HG03025 (cell line): ENCODE measurements at regions not wholly inside any gene's neighbourhood (a gene's known extent, or its start where the extent isn't known, plus 50 kb on each side); places are given as distances from the start of the nearest gene placed in this dataset.
"Not testable (repeated sequence)": the region's sequence is repeated elsewhere in the genome, so short reads cannot be mapped to it uniquely, and the experiment has no call there.

Experiments used
- ATAC-seq: cut with Tn5 transposase; IDR thresholded peaks from one replicate; pipeline ENCODE4 v1.9.1; 2021; ENCODE audit warnings: mild to moderate bottlenecking, moderate library complexity; ENCODE audit not compliant: unreplicated experiment, low FRiP score

GRCh38 chr9:91017245-91017644 lies 215.6 kb downstream of the SYK start:
- no peak for ATAC-seq

- not testable (repeated sequence) for ATAC-seq
These were observed 218.3 kb downstream of the SYK start for GRCh38 chr9:91019871-91020270.

GRCh38 chr9:91021656-91022055 lies 220.0 kb downstream of the SYK start:
- ATAC-seq: not testable (repeated sequence)

GRCh38 chr9:91023741-91024140 lies 222.1 kb downstream of the SYK start:
- no peak for ATAC-seq

DNA sequence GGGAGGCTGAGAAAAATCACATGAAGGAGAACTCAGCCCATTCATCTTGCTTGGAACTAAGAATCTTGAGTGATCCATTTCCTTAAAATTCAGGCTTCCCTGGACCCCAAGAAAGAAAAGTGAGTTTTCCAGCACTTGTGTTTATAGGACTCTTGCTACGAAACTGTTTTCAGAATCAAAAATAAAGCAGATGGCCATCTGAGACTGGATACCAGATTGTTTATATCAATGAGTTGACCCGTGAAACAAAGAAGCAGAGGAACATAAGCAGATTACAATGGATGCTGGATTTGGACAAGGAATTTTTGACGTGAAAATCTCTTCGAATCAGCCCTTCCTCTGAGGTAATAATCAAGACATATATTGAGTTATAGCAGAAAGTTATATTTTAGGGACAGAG lies 223.2 kb downstream of the SYK start:
- ATAC-seq: no peak

DNA sequence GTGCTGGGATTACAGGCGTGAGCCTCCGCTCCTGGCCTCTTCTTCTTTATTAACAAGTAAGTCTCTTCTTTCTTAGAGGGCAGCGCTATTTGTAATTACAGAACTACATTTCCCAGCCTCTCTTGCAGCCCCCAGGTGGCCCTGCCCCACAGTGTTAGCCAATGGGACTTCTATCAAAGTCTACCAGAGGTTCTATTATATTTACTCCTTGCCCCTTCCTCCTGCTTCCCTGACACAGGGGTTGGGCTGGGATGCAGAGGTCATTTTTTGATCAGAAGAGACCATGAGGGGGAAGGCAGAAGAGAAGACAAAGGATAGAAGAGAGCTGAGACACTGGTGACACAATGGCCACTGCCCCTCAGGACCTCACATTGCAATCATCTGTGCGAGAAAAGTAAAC lies 224.2 kb downstream of the SYK start:
- no peak for ATAC-seq

- ATAC-seq: no peak
These were observed 224.6 kb downstream of the SYK start for GRCh38 chr9:91026266-91026665.

GRCh38 chr9:91027005-91027404 lies 225.4 kb downstream of the SYK start:
- ATAC-seq: no peak

DNA sequence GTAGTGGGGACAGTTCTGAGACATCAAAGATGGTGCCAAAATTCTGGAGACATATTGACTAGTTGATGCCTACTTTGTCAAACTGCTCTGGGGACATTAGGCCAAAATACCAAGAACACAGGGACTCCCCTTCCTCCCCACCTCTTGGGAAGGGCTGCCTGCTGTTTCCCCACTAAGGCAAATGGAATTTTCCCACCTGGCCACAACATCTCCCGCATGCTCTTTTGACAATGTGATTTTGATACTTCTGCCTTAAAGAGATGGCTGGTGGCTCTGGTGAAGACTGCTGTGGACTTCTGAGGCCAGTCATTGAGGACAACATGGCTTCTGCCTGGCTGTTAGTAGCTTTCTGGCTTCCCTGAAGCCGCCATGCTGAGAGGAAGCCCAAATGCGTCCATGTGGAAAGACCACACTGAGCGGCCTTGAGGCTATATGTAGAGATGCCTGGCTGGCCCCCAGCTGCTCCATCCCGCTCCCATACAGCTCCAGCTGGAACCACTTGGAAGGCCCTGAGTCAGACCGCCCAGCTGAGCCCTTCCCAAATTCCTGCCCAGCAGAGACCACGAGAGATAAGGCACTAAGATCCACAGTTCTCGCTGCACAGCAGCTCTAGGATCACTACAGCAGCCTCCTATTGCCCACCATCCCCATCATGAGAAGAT lies 226.7 kb downstream of the SYK start:
- ATAC-seq: no peak

- no peak for ATAC-seq
These were observed 228.2 kb downstream of the SYK start for GRCh38 chr9:91029650-91030361.

DNA sequence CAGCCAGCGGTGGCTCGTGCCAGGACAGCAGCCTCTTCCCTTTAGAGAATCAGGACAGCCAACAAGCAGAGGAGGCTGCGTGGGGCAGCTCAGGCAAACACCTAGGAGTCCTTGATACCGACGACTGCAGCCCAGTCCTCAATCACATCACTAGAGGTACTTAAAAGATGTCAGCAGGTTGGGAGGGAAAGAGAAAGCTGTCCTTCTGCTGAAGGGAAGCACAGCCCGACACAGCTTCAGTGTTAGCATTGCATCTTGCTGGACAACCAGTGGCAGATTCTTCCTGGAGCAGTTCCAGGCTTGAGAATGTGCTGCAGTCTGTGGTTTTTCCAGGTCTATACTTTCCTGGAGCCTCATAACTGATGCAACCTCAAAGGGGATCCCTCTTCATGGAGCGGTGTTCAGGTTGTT lies 230.5 kb downstream of the SYK start:
- ATAC-seq: no peak

- ATAC-seq: no peak
These were observed 231.7 kb downstream of the SYK start for GRCh38 chr9:91033270-91033669.

- ATAC-seq: no peak
These were observed 232.2 kb downstream of the SYK start for GRCh38 chr9:91033797-91034196.

- ATAC-seq: no peak
These were observed 232.9 kb downstream of the SYK start for GRCh38 chr9:91034521-91034920.

- no peak for ATAC-seq
These were observed 233.6 kb downstream of the SYK start for GRCh38 chr9:91034976-91035824.

DNA sequence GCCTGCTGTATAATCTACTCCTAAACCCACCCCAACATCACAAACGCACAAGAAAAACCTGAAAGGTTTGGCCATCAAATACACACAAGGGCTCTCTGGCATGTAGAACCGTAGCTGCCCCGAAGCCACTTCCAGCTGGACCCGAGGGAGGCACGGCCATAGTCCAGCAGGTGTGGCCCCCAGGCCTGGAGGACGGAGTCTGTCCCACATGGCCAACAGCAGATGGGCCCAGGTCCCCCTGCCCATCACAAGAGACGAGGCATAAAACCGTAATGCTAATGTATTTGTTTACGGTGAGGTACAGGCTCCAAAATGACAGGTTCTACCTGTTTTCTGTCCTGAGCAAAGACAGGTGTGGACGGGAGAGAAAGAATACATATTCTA lies 234.2 kb downstream of the SYK start:
- no peak for ATAC-seq

- ATAC-seq: no peak
These were observed 234.7 kb downstream of the SYK start for GRCh38 chr9:91036356-91036755.

DNA sequence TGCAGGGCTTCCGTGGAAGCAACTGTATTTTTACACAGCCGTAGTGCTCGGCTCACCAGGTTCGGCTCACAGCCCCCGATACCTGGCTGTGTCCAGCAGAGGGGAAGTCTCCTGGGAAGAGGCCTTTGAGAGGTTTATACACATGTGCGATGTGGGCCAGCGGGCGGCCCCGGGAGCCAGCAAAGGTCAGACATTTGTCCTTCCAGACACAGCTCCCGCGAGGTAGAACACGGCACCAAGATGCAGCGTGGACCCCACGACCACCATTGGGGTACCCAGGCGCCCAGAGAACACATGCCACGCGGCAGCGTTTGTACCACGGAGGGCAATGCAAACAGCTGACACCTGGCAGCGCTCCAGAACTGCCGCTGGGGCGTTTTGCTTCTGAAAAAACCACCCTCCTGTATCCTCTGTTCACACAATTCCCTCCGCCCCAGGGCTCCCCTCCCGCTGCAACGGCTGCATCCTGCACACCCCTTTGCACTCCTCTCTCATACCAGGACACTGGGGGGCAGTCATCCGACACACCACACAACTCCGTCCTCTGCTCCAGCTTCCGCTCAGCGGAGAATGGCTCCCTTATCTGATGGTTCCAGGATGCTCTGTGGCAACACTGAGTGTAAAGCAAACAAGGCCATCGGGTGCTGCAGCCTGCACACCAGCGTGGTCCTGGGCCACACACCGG lies 235.3 kb downstream of the SYK start:
- ATAC-seq: no peak

DNA sequence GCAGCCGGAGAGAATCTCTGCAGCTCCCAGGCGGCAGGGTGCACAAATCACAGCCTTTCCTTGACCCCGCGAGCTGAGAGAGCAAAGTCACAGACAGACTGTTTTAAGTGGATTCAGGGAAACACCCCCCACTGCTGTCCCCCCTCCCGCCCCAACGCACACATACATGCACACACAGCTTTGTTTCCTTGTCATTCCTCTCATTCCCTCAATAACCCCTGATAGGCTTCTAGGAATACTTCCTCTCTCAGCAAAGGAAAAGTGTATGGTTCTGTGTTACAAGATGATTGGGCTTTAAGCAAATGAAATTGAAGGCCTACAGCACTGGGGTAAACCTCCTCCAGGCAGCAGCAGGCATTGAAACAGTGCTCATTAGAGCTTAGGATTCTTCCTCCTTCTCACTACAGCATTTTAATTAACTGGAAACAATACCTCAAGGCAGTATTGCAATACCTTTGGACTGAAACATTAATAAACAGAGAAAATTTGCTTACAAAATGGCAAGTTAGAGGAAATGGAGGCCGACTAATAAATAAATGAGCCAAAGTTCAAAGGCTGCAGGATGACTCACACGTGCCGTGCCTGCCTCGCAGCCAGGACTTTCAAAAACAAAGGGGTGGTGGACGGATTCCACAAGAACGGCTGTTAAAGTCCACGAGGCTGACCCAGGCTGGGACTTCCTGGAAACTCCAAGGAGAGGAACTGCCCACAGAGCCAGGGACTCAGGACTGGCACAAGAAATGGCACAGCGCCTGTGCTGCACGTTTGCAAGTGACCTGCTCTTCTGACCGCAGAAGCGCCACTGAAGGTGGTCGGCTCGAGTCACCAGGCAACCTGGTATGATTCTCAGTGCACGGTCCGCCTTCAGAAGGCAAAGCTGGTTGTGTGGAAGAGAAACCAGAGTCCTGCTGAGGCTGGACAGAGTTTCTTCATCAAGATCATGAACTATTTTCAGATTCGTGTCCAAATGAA lies 236.2 kb downstream of the SYK start:
- ATAC-seq: no peak
